ENCODE measurements at regions not wholly inside any gene's neighbourhood (a gene's known extent, or its start where the extent isn't known, plus 50 kb on each side); places are given as distances from the start of the nearest gene placed in this dataset.

DNA sequence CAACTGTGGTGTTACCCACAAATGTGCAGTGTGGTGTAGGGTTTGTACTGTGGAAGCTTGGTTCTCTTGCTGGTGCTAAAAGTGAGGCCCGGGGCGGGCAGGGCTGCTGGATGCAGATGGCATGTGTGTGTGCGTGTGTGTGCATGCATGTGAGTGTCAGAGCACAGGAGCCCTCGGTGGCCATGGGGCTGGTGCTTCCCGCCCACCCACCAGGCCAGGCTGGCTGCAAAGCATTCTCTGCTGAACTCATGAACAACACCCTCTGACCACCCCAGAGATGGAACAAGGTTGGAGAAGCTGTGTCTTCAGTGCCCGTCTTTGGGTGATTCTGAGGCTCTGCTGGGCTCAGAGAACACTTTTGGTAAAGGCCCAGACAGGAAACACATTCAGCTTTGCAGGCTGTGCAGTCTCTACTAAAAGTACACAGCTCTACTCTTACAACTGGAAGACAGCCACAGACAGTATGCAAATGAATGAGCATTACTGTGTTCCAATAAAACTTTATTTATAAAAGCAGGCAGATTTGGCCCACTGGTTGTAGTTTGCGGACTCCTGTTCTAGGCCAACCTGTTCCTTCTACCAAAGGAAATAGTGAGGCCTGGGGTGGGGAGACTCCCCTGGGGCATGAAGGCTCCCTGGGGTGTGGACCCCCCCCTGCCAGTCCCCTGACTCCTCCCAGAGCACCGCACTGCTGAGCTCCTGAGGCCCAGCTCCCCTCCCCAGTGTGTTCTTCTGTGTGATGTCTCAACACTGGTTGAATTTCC, 225.3 kb upstream of the HDAC4 start:
- no peak for DNase-seq (ENCODE audit: low read depth)

- DNase-seq (ENCODE audit: low read depth): no peak
Measured at GRCh38 chr2:239625156-239625845, 224.5 kb upstream of the HDAC4 start.

GRCh38 chr2:239621611-239622010, 220.8 kb upstream of the HDAC4 start:
- DNase-seq (ENCODE audit: low read depth): no peak

GRCh38 chr2:239619369-239619768, 218.5 kb upstream of the HDAC4 start:
- no peak for DNase-seq (ENCODE audit: low read depth)

DNA sequence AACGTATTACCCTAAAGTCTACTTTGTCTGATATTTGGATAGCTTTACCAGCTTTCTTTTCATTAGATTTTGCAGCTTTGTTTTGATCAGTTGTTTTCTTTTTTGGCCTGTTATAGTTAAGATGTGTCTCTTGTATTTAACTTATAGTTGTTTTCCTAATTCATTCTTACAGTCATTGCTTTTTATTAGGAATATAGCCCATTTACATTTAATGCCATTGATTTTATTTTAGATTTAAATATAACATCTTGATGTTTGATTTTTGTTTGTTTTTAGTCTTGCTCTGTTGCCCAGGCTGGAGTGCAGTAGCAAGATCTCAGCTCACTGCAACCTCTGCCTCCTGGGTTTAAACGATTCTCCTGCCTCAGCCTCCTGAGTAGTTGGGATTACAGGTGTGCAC, 215.9 kb upstream of the HDAC4 start:
- no peak for DNase-seq (ENCODE audit: low read depth)

GRCh38 chr2:239612133-239612532, 211.3 kb upstream of the HDAC4 start:
- no peak for DNase-seq (ENCODE audit: low read depth)

- no peak for DNase-seq (ENCODE audit: low read depth)
Measured at GRCh38 chr2:239611222-239611795, 210.5 kb upstream of the HDAC4 start.

DNA sequence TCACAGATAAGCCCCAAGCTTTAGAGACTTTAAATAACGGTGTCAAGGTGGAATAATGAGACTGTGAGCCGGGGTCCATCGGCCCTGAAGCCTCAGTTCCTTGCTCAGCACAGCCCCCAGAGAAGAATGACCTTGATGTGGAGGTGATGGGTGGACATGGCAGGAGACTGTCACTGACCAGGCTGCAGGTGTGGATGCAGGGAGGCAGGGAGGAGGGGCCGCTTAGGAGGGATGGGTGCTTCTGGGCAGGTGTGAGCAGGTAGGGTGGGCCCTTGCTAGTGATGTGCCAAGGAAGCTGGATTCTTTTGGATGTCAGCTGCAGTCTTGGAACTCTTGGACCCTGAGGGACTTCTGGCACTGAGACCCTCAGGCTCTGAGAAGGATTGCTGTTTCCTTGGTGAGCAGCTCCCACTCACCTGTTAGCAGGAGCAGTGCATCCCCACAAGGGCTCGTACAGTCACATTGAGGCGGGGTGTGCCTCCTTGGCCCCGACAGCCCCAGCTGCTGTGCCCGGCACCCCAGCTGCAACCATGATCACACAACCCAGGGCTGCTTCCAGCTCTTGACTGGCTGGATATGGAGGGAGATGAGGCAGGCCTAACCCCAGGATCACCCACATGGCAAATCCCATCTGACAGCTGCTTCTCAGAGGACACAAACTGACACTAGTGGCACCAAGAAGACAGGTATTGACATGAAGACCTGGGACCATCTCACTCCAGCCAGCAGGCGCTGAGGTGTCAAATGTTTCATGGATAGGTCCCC, 209.8 kb upstream of the HDAC4 start:
- no peak for DNase-seq (ENCODE audit: low read depth)

DNA sequence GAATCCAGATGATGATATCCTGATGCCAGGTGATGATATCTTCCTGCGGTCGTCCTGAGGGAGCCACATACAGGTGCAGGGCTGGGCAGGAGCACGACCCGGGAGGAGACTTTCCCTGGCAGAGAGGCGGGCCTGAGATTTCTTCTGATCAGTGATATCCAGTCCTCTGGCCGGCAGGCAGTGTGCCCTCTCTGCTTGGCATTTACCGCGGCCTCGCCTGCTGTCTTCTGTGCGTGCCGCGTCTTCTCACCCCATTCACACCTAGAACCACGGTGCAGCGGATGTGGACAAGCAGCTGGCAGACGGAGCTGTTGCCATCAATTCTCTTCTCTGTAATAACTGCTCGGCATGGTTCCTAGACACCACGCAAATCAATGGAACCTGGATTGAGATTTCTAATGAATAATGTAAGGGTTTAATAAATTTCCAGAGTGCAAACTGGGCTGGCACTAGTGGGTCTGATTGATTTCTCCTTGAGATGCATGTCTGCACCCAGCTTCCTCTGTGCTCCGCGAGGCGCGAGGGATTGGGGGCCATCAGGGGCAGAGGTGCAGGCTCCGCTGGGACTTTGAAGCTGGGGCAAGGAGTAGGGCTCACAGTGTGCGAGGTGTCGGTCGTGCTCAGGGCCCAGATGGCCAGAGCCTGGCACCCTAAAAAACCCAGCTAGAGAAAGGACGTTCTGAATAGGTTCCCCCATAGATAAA, 208.9 kb upstream of the HDAC4 start:
- DNase-seq (ENCODE audit: low read depth): no peak

- DNase-seq (ENCODE audit: low read depth): no peak
Measured at GRCh38 chr2:239609162-239609561, 208.3 kb upstream of the HDAC4 start.

DNA sequence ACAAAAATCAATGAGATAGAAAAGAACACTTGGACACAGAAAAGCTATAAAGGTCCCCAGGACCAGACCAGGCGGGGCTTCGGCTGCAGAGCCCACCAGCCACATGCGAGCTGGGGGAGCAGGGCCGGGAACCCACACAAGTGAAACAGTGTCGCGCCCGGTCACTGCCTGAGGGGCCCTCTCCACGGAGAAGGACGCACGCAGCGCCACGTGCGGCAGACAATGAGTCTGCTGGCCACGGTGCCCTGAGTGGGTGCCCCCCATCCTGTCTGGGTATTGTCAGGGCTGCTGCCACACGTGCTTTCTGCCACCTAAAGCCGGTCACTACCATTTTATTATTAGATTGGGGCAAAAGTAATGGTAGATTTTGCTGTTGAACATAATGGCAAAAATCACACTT, 207.9 kb upstream of the HDAC4 start:
- DNase-seq (ENCODE audit: low read depth): no peak

- DNase-seq (ENCODE audit: low read depth): no peak
Measured at GRCh38 chr2:239608260-239608659, 207.4 kb upstream of the HDAC4 start.

GRCh38 chr2:239607517-239608191, 206.8 kb upstream of the HDAC4 start:
- no peak for DNase-seq (ENCODE audit: low read depth)

DNA sequence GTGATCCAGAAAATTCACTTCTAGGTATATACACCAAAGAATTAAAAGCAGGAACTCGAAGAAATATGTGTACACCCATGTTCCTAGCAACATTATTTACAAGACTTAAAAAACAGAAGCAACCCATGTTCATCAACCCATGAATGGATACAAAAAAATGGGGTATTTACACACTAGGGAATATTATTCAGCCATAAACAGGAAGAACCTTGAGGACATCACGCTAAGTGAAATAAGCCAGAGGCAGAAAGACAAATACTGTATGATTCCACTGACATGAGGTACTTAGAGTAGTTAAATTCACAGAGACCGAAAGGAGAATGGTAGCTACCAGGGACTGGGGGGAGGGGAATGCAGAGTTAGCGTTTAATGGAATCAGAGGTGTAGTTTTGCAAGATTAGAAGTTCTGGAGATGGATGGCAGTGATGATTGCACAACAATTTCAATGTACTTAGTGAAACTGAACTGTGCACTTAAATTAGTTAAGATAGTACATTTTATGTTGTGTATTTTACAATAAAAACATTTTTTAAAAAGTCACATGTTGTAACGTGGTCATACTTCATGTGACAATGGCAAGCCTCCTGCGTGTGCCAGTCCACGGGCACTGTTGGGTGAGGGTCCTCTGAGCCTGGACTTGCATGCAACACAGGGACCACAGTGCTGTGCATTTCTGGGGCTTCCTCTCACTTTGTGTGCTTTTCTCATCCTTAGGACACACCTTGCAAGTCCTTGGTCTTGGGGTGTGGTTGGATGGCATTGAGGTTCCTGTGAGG, 206.1 kb upstream of the HDAC4 start:
- no peak for DNase-seq (ENCODE audit: low read depth)

GRCh38 chr2:239605976-239606375, 205.2 kb upstream of the HDAC4 start:
- DNase-seq (ENCODE audit: low read depth): no peak

GRCh38 chr2:239605409-239605808, 204.6 kb upstream of the HDAC4 start:
- DNase-seq (ENCODE audit: low read depth): no peak

DNA sequence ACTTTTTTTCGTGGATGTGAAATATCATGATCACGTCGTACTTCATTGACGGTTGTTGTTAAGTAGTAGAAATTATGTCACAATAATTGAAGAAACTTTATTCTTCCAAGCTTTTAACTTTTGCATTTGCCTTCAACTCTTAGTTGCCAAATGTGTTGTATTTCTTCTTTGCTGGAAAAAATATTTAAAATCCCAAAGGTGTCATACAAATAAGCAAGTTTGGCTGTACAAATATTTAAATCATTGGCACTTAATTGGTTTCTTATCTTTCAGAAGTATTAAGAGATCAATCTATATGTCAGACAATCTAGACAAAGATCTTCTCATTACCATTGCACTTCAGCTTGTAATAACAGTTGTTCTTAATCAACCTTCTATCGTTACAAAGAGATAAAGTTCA, 204.0 kb upstream of the HDAC4 start:
- DNase-seq (ENCODE audit: low read depth): no peak

DNA sequence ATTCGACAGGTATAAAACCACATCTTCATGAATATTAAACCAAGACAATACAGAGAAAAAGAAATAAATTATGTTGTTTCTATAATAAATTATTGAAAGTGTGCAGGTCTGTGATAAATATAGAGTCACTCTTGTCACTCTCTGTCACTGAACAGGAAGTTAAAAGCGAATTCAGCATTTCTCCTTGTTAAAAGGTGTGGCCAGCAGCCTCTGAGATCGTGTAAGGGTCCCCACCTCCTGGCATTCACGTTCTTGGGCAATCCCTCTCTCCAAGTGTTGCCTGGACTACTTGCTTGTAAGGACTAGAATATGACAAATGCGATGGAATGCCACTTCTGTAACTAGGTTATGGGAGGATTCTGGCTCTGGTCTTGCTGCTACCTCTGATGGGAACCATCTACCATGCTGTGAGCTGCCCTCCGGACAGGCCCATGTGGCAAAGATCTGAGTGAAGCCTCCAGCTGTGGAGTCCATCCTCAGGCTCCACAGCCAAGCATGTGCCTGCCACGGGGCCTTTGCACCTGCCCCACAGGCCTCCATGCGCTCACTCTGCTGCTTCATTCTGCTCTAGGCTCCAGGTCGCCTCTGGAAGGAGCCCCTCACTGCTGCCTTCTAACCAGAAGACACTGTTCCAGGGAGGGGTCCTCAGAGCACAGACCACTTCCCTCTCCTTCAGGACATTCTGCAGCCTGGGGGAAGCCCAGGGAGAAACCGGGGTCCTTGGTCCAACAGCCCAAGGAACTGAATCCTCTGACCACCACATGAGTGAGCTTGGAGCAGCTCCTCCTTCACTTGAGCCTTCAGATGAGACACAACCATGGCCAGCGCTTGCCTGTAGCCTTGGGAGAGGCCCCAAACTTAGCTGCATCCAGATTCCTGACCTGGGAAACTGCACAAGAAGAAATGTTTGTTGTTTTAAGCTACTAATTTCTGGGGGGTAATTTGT, 202.9 kb upstream of the HDAC4 start:
- no peak for DNase-seq (ENCODE audit: low read depth)
